ENCODE measurements at regions not wholly inside any gene's neighbourhood (a gene's known extent, or its start where the extent isn't known, plus 50 kb on each side); places are given as distances from the start of the nearest gene placed in this dataset.

- in situ Hi-C loops (cut with HindIII; ENCODE audit: low sequenced_read_pairs), result no loop called here
Measured at GRCh38 chr1:22303816-22304215, 147.8 kb upstream of the ZBTB40 start.

GRCh38 chr1:22309572-22309971, 142.1 kb upstream of the ZBTB40 start:
- in situ Hi-C loops (cut with HindIII; ENCODE audit: low sequenced_read_pairs), result no loop called here

GRCh38 chr1:22311461-22311860, 140.2 kb upstream of the ZBTB40 start:
- in situ Hi-C loops (cut with HindIII; ENCODE audit: low sequenced_read_pairs), result no loop called here

- in situ Hi-C loops (cut with HindIII; ENCODE audit: low sequenced_read_pairs), result no loop called here
Measured at GRCh38 chr1:22313321-22313720, 138.3 kb upstream of the ZBTB40 start.

GRCh38 chr1:22314706-22315105, 136.9 kb upstream of the ZBTB40 start:
- in situ Hi-C loops (cut with HindIII; ENCODE audit: low sequenced_read_pairs), result loop anchor here (5.0 kb wide), 2 partner anchors 73 to 97 kb away; no protein-coding TSS in a partner anchor

DNA sequence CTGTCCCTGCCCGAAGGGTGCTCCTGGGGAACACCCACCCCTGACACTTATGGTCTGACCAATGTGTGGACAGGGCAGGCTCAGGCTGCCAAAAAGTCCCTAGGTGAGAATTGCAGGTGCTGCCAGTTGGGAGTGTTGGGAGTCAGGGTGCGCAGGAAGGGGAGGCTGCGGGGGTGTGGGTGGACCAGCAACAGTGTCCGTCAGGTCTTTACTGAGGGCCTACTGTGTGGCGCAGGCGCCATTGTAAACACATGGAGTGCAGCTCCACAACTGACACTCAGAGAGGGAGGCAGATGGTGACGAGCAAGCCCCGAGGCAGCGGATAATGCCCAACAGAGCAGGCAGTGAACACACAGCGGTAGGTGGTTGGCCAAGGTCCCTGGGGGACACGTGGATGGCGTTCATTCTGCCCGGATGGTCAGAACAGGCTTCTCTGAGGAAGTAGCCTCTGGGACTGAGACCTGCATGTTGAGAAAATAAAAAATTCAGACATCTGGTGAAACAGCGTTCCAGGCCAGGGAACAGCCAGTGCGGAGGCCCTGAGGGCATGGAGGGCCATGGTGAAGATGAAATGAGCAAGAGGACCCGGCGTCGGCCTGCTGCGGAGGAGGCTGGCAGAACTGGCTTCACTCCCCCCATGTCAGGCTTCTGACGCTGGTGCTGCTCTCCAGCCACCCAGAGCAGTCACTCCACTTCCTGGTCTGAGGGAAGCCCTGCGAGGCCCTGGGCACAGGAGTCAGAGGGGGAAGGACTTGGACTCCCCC, 136.2 kb upstream of the ZBTB40 start:
- in situ Hi-C loops (cut with HindIII; ENCODE audit: low sequenced_read_pairs), result loop anchor here (5.0 kb wide), 2 partner anchors 72 to 98 kb away; no protein-coding TSS in a partner anchor

- in situ Hi-C loops (cut with HindIII; ENCODE audit: low sequenced_read_pairs), result loop anchor here (5.0 kb wide), 2 partner anchors 70 to 100 kb away; no protein-coding TSS in a partner anchor
Measured at GRCh38 chr1:22317231-22317919, 134.3 kb upstream of the ZBTB40 start.

DNA sequence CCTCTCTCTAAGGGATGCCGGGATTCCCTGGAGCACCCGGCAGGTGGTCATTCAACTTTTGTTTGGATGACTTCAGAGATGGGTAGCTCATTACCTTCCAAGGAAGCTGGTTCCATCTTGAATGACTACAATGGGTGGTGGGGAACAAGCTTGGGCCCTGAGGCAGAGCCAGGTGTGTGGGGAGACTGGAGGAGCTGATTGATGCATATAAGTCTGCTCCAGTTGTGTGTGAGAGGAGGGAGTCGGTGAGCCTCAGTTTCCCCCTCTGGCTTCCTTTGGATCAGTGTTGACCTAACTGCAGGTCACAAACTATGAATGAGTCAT, 133.8 kb upstream of the ZBTB40 start:
- in situ Hi-C loops (cut with HindIII; ENCODE audit: low sequenced_read_pairs), result loop anchor here (5.0 kb wide), 2 partner anchors 69 to 101 kb away; no protein-coding TSS in a partner anchor

DNA sequence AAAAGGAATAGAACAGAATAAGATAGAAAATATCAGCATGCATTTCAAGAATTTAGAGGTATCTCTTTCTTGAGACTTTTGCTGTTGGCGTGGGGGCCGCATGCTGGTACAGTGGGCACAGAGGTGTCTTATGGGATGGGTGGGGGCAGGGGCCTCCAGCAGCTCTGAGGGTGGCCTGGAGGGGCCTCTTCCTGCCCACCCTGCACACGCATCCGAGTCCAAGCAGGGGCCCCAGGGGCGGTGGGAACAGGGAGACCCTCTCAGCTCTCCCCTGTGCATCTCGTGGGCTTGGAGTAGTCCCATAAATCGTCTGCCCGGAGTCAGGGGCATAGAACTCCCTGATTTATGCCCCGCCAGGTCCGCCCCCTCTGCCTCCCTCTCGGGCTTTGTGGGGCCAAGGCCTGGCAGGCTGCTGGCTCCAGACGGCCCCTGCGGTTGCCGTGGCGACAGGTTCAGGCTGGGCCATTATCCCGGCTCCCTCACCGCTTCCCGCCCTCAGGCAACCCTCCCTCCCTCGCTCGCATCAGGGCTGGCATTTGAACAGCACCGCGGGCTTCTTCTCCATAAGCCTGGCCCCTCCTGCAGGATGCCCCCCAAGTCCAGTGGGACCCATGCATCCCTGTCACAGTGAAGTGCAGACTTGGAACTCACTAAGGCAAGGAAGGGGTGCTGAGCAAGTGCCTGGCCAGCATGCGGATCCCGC, 133.2 kb upstream of the ZBTB40 start:
- in situ Hi-C loops (cut with HindIII; ENCODE audit: low sequenced_read_pairs), result loop anchor here (5.0 kb wide), 2 partner anchors 69 to 101 kb away; no protein-coding TSS in a partner anchor

DNA sequence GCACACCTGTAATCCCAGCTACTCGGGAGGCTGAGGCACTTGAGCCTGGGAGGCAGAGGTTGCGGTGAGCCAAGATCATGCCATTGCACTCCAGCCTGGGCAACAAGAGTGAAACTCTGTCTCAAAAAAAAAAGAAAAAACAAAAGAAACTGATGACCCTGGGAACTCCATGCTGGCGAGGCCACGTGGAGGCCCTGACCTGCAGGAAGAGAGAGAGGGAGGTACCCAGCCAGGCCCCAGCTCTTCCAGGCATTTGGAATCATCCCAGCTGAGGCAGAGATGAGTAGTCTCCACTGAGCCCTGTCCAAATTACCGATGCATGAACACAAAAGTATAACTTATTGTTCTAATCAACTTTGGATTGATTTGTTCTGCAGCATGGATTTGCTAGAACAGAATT, 132.0 kb upstream of the ZBTB40 start:
- in situ Hi-C loops (cut with HindIII; ENCODE audit: low sequenced_read_pairs), result loop anchor here (5.0 kb wide), 2 partner anchors 68 to 102 kb away; no protein-coding TSS in a partner anchor

GRCh38 chr1:22320587-22321344, 130.9 kb upstream of the ZBTB40 start:
- in situ Hi-C loops (cut with HindIII; ENCODE audit: low sequenced_read_pairs), result no loop called here

DNA sequence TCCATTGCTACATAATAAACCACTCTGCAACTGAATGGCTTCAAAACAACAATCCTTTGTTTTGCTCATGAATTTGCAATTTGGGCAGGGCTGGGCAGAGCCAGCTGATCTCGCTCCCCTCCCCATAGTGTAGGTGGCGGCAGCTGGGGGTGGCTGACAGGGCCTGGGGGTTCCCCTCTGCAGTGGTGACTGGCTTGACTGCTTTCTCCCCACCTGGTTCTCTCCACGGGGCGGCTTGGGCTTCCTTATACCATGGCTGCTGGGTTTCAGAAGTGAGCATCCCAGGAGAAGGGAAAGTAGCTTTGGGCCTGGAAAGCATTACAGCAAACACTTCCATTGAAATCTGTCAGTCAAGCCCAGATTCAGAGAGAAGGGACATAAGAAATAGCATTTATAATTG, 129.7 kb upstream of the ZBTB40 start:
- in situ Hi-C loops (cut with HindIII; ENCODE audit: low sequenced_read_pairs), result no loop called here

GRCh38 chr1:22323141-22323845, 128.4 kb upstream of the ZBTB40 start:
- in situ Hi-C loops (cut with HindIII; ENCODE audit: low sequenced_read_pairs), result no loop called here

DNA sequence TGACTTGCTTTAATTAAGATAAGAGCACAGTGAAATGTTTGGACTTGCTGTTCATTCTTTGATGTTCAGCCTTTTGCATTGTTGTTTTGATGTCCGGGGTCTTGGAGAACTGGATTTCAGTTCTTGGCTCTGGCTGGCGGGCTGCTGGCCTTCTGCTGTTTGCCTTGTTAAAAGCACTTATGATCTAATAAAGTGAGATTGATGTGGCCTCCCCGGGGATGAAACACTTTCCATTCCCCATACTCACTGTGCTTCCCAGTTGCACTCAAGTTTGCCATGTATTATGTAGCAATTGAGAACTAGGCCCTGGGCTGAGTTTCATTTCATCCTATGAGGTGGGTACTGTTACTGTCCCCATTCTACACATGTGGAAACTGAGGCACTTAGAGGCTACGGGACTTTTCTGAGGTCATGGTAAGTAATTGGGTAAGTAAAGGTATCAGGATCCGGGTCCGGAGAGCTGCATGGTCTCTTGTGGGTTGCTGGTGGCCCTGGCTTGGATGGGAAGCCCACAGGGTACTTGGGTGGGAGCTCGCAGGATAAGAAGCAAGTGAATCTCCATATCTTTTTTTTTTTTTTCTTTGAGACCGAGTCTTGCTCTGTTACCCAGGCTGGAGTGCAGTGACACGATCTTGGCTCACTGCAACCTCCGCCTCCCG, 127.7 kb upstream of the ZBTB40 start:
- in situ Hi-C loops (cut with HindIII; ENCODE audit: low sequenced_read_pairs), result no loop called here

- in situ Hi-C loops (cut with HindIII; ENCODE audit: low sequenced_read_pairs), result no loop called here
Measured at GRCh38 chr1:22325531-22326371, 125.9 kb upstream of the ZBTB40 start.

GRCh38 chr1:22326372-22326915, 125.2 kb upstream of the ZBTB40 start:
- in situ Hi-C loops (cut with HindIII; ENCODE audit: low sequenced_read_pairs), result no loop called here

GRCh38 chr1:22326931-22327330, 124.7 kb upstream of the ZBTB40 start:
- in situ Hi-C loops (cut with HindIII; ENCODE audit: low sequenced_read_pairs), result no loop called here

DNA sequence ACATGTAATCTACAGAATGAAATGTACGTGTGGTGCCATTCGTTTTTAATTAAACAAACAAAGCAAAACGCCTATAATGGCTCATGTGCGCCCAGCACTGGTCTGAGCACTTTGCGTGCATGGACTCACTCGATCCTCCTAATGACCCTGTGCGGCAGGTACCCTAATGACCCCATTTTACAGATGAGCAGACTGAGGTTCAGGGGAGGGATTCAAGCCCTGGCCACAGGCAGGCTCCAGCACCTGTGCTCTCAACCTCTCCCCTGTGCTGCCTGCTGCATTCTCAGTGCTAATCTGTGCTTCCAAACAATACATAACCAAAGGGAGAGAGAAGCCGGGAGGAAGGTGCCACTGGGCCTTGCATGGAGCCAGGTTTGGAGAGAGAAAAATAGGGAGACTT, 124.2 kb upstream of the ZBTB40 start:
- in situ Hi-C loops (cut with HindIII; ENCODE audit: low sequenced_read_pairs), result no loop called here
